HCT116 (cell line): ENCODE measurements at regions not wholly inside any gene's neighbourhood (a gene's known extent, or its start where the extent isn't known, plus 50 kb on each side); places are given as distances from the start of the nearest gene placed in this dataset.

Source experiments
- ATAC-seq: fragments of 200-7000 bp; cut with Tn5 transposase; 2 replicates; pipeline ENCODE4 v1.9.1; 2020; ENCODE audit warnings: mild to moderate bottlenecking, moderate library complexity
- BruUV-seq: library from RNA; stranded (reverse); fragments of 400-500 nt; replicated peaks from 2 replicates; lab custom pipeline; 2021; lab: Mats Ljungman, UMichigan
- CTCF ChIA-PET: fragments of 300-600 bp; sonication (Branson Sonifier 250); formaldehyde crosslinking; loops from one replicate; lab custom pipeline; 2021; ENCODE audit warnings: antibody characterized with exemption; lab: Charles Lee
- POLR2A ChIA-PET: fragments of 300-600, 350-600 bp; sonication (Branson Sonifier 250); formaldehyde crosslinking; loops from one replicate; lab custom pipeline; 2021; ENCODE audit warnings: antibody characterized with exemption; lab: Charles Lee
- RAD21 ChIA-PET, 2 experiments: fragments of 300-600 bp; sonication (Branson Sonifier 250); formaldehyde crosslinking; loops; one replicate each; lab custom pipeline; 2023; ENCODE audit warnings: low total read pairs in 2 of 2; ENCODE audit not compliant: uncharacterized antibody in 2 of 2, unreplicated experiment in 2 of 2, low non-redundant PET in 1 of 2; lab: Charles Lee
- DNase-seq: peaks from one replicate; pipeline ENCODE4 v3.0.0-alpha.2; 2010; ENCODE audit warnings: low read depth, low spot score
- H2AFZ ChIP-seq: fragments of 200-600 bp; shearing (Covaris generic), sonication (generic); 2 replicates; pipeline ENCODE4 v1.6.1; 2017; ENCODE audit warnings: low read depth, mixed run types, mixed read lengths, antibody characterized with exemption, low read length; ENCODE audit not compliant: poor library complexity, severe bottlenecking
- H3K27ac ChIP-seq: 2 replicates; pipeline ENCODE4 v1.5.1; 2012; ENCODE audit warnings: low read depth, low read length
- H3K27me3 ChIP-seq: fragments of 200-600 bp; sonication (generic); 2 replicates; pipeline ENCODE4 v1.6.1; 2016; ENCODE audit warnings: mixed run types, low read length, mixed read lengths; ENCODE audit not compliant: insufficient read depth
- H3K36me3 ChIP-seq, 2 experiments: fragments of 200-500 bp in 1 of 2; fragments of 200-600 bp in 1 of 2; sonication (Bioruptor generic) in 1 of 2; sonication (generic) in 1 of 2; 2 replicates each; pipeline versions ENCODE4 v1.5.1 to v1.6.1; 2014 to 2016; ENCODE audit warnings: low read length in 2 of 2, inconsistent platforms in 1 of 2, mixed read lengths in 1 of 2, mixed run types in 1 of 2; ENCODE audit not compliant: insufficient read depth in 2 of 2, control insufficient read depth in 1 of 2
- H3K4me1 ChIP-seq, 2 experiments: fragments of 200-600 bp in 1 of 2; sonication (generic) in 1 of 2; 2 replicates each; pipeline versions ENCODE4 v1.5.1 to v1.6.1; 2012 to 2017; ENCODE audit warnings: low read length in 2 of 2, inconsistent platforms in 1 of 2, mild to moderate bottlenecking in 1 of 2, mixed read lengths in 1 of 2, mixed run types in 1 of 2, moderate library complexity in 1 of 2; ENCODE audit not compliant: insufficient read depth in 2 of 2, control insufficient read depth in 1 of 2
- H3K4me2 ChIP-seq: fragments of 200-600 bp; sonication (generic); 2 replicates; pipeline ENCODE4 v1.6.1; 2017; ENCODE audit warnings: mixed run types, low read length, mixed read lengths
- H3K4me3 ChIP-seq, 2 experiments: fragments of 200-600 bp in 1 of 2; sonication (generic) in 1 of 2; replicated peaks in 1 of 2; 2 replicates each; pipeline ENCODE4 v1.5.1; 2011 to 2016; ENCODE audit warnings: low read length in 2 of 2, control low read depth in 1 of 2, low read depth in 1 of 2, mild to moderate bottlenecking in 1 of 2, mixed read lengths in 1 of 2, mixed run types in 1 of 2
- H3K79me2 ChIP-seq: fragments of 200-600 bp; sonication (generic); 2 replicates; pipeline ENCODE4 v1.6.1; 2017; ENCODE audit warnings: mild to moderate bottlenecking, mixed run types, low read length, moderate library complexity, mixed read lengths; ENCODE audit not compliant: insufficient read depth
- H3K9ac ChIP-seq: fragments of 200-600 bp; sonication (generic); 2 replicates; pipeline ENCODE4 v1.6.1; 2016; ENCODE audit warnings: low read length, mixed read lengths
- H3K9me2 ChIP-seq: fragments of 200-600 bp; sonication (generic), shearing (Covaris generic); 2 replicates; pipeline ENCODE4 v1.6.1; 2017; ENCODE audit warnings: mixed run types, mild to moderate bottlenecking, moderate library complexity; ENCODE audit not compliant: insufficient read depth
- H3K9me3 ChIP-seq, 2 experiments: fragments of 200-500 bp in 1 of 2; fragments of 200-600 bp in 1 of 2; sonication (Bioruptor generic) in 1 of 2; sonication (generic) in 1 of 2; 2 replicates each; pipeline ENCODE4 v1.6.1; 2014 to 2017; ENCODE audit warnings: low read length in 2 of 2, mixed read lengths in 2 of 2, inconsistent platforms in 1 of 2, low read depth in 1 of 2, mild to moderate bottlenecking in 1 of 2, mixed run types in 1 of 2, moderate library complexity in 1 of 2; ENCODE audit not compliant: control insufficient read depth in 1 of 2, insufficient read depth in 1 of 2
- H4K20me1 ChIP-seq: fragments of 200-600 bp; sonication (generic), shearing (Covaris generic); 2 replicates; pipeline ENCODE4 v1.6.1; 2017; ENCODE audit warnings: mixed run types, mild to moderate bottlenecking, moderate library complexity; ENCODE audit not compliant: insufficient read depth
- ELF1 ChIP-seq: IDR thresholded peaks from 2 replicates; pipeline ENCODE4 v1.6.1; 2012; ENCODE audit warnings: low read depth, borderline replicate concordance
- EZH2 ChIP-seq: fragments of 200-600 bp; sonication (generic); IDR thresholded peaks from 2 replicates; pipeline ENCODE4 v1.6.1; 2017; ENCODE audit warnings: antibody characterized with exemption, mixed run types
- EZH2phosphoT487 ChIP-seq: fragments of 200-600 bp; IDR thresholded peaks from 2 replicates; pipeline ENCODE4 v1.6.1; 2018; ENCODE audit warnings: antibody characterized with exemption, borderline replicate concordance
- FOSL1 ChIP-seq: IDR thresholded peaks from 2 replicates; pipeline ENCODE4 v1.6.1; 2012; ENCODE audit warnings: low read depth
- JUND ChIP-seq: IDR thresholded peaks from 2 replicates; pipeline ENCODE4 v1.6.1; 2012
- POLR2A ChIP-seq: IDR thresholded peaks from 2 replicates; pipeline ENCODE4 v1.7.0; 2011; ENCODE audit warnings: borderline replicate concordance; ENCODE audit not compliant: insufficient read depth, insufficient read length; ENCODE audit errors: extremely low read depth
- POLR2AphosphoS5 ChIP-seq: IDR thresholded peaks from 2 replicates; pipeline ENCODE4 v1.6.1; 2011; ENCODE audit warnings: mild to moderate bottlenecking, low read depth, low read length, moderate library complexity
- RAD21 ChIP-seq: IDR thresholded peaks from 2 replicates; pipeline ENCODE4 v1.6.1; 2012; ENCODE audit warnings: low read depth, mild to moderate bottlenecking
- SIN3A ChIP-seq: IDR thresholded peaks from 2 replicates; pipeline ENCODE4 v1.6.1; 2012; ENCODE audit warnings: low read depth
- SP1 ChIP-seq: IDR thresholded peaks from 2 replicates; pipeline ENCODE4 v1.6.1; 2012; ENCODE audit warnings: low read depth
- SRF ChIP-seq: IDR thresholded peaks from 2 replicates; pipeline ENCODE4 v1.6.1; 2012; ENCODE audit warnings: low read depth
- TCF7L2 ChIP-seq: IDR thresholded peaks from 2 replicates; pipeline ENCODE4 v1.7.0; 2011; ENCODE audit warnings: borderline replicate concordance, inconsistent platforms; ENCODE audit not compliant: insufficient read depth, insufficient read length; ENCODE audit errors: extremely low read depth
- ZFX ChIP-seq: fragments of 450-650 bp; IDR thresholded peaks from 2 replicates; pipeline ENCODE4 v1.6.1; 2017
- intact Hi-C: fragments of 100-400 bp; cut with micrococcal nuclease; formaldehyde crosslinking; loops from 2 replicates; pipeline ENCODE4 v1.10.0; 2022
- TF ChIP-seq, protein P1 (sequence below), 3 experiments: fragments of 200-600 bp in 1 of 3; sonication (generic) in 1 of 3; IDR thresholded peaks in 2 of 3; conservative IDR thresholded peaks in 1 of 3; 2 replicates each; pipeline ENCODE4 v1.5.1; 2012 to 2017; ENCODE audit warnings: low read depth in 2 of 3, low read length in 2 of 3, antibody characterized with exemption in 1 of 3, borderline replicate concordance in 1 of 3, control low read depth in 1 of 3, mild to moderate bottlenecking in 1 of 3, mixed read lengths in 1 of 3, mixed run types in 1 of 3, moderate library complexity in 1 of 3; ENCODE audit not compliant: insufficient read depth in 1 of 3
- TF ChIP-seq, protein P2 (sequence below): IDR thresholded peaks from 2 replicates; pipeline ENCODE4 v1.6.1; 2011; ENCODE audit warnings: mild to moderate bottlenecking, low read length, moderate library complexity; ENCODE audit not compliant: insufficient replicate concordance; ENCODE audit errors: extremely low read depth
- TF ChIP-seq, protein P3 (sequence below): IDR thresholded peaks from 2 replicates; pipeline ENCODE4 v1.6.1; 2012; ENCODE audit warnings: low read depth
- TF ChIP-seq, protein P4 (sequence below): IDR thresholded peaks from 2 replicates; pipeline ENCODE4 v1.6.1; 2012
- TF ChIP-seq, protein P5 (sequence below): IDR thresholded peaks from 2 replicates; pipeline ENCODE4 v1.6.1; 2012

DNA sequence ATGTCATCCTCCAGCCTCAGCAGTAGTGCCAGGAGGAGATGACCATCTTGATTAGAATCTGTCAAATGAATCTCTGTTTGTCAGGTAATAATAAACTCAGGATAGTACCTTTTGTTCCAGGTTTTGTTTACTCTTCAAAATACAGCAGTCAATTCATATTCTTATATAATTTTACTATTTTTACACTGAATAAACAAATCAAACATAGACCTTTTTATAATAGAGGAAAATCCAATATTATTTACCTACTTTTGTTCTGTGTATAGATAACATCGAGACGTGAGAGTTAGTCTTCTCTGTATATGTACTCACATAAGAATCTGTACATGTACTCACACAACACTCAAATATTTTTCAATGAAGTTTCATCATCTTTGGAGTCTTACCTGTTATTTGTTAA, 365.4 kb upstream of the EPHA5 start:
- intact Hi-C loops = no loop called here
- Histone ChIP-seq H3K4me3 (no peak overlapping the region), H3K27me3 (no peaks in the 10 kb centered on the region), H4K20me1 (no peaks in the 10 kb centered on the region), H3K4me2 (no peak overlapping the region), H3K79me2 (no peaks in the 10 kb centered on the region), H3K9ac (no peak overlapping the region), H3K9me3 (peaks cover 3 to 20% of the 10 kb centered on the region in 2 experiments; a peak in 2 of 4 replicates), H3K4me1 (no peaks in the 10 kb centered on the region), H3K9me2 (no peaks in the 10 kb centered on the region), H3K27ac (no peak overlapping the region), H3K36me3 (no peaks in the 10 kb centered on the region), H2AFZ (no peak overlapping the region)
- ATAC-seq (no peak), DNase-seq (no peak)
- POLR2A ChIA-PET = no interaction called here
- CTCF ChIA-PET = no interaction called here
- TF ChIP-seq EZH2phosphoT487 (no peak), JUND (no peak), ELF1 (no peak), SRF (no peak), RAD21 (no peak), SIN3A (no peak), EZH2 (no peak), POLR2AphosphoS5 (no peak), POLR2A (no peak), TCF7L2 (no peak), ZFX (no peak), SP1 (no peak), FOSL1 (no peak)
- TF ChIP-seq, protein P1, sequence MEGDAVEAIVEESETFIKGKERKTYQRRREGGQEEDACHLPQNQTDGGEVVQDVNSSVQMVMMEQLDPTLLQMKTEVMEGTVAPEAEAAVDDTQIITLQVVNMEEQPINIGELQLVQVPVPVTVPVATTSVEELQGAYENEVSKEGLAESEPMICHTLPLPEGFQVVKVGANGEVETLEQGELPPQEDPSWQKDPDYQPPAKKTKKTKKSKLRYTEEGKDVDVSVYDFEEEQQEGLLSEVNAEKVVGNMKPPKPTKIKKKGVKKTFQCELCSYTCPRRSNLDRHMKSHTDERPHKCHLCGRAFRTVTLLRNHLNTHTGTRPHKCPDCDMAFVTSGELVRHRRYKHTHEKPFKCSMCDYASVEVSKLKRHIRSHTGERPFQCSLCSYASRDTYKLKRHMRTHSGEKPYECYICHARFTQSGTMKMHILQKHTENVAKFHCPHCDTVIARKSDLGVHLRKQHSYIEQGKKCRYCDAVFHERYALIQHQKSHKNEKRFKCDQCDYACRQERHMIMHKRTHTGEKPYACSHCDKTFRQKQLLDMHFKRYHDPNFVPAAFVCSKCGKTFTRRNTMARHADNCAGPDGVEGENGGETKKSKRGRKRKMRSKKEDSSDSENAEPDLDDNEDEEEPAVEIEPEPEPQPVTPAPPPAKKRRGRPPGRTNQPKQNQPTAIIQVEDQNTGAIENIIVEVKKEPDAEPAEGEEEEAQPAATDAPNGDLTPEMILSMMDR (IDR thresholded peaks at IDR 0.05 in 2 of 3, conservative IDR thresholded peaks at IDR 0.05 in 1 of 3; ENCODE audit: borderline replicate concordance in 1 of 3, insufficient read depth in 1 of 3, low read depth in 2 of 3, low read length in 2 of 3) = no peak
- TF ChIP-seq, protein P2, sequence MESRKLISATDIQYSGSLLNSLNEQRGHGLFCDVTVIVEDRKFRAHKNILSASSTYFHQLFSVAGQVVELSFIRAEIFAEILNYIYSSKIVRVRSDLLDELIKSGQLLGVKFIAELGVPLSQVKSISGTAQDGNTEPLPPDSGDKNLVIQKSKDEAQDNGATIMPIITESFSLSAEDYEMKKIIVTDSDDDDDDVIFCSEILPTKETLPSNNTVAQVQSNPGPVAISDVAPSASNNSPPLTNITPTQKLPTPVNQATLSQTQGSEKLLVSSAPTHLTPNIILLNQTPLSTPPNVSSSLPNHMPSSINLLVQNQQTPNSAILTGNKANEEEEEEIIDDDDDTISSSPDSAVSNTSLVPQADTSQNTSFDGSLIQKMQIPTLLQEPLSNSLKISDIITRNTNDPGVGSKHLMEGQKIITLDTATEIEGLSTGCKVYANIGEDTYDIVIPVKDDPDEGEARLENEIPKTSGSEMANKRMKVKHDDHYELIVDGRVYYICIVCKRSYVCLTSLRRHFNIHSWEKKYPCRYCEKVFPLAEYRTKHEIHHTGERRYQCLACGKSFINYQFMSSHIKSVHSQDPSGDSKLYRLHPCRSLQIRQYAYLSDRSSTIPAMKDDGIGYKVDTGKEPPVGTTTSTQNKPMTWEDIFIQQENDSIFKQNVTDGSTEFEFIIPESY = no peak
- TF ChIP-seq, protein P3, sequence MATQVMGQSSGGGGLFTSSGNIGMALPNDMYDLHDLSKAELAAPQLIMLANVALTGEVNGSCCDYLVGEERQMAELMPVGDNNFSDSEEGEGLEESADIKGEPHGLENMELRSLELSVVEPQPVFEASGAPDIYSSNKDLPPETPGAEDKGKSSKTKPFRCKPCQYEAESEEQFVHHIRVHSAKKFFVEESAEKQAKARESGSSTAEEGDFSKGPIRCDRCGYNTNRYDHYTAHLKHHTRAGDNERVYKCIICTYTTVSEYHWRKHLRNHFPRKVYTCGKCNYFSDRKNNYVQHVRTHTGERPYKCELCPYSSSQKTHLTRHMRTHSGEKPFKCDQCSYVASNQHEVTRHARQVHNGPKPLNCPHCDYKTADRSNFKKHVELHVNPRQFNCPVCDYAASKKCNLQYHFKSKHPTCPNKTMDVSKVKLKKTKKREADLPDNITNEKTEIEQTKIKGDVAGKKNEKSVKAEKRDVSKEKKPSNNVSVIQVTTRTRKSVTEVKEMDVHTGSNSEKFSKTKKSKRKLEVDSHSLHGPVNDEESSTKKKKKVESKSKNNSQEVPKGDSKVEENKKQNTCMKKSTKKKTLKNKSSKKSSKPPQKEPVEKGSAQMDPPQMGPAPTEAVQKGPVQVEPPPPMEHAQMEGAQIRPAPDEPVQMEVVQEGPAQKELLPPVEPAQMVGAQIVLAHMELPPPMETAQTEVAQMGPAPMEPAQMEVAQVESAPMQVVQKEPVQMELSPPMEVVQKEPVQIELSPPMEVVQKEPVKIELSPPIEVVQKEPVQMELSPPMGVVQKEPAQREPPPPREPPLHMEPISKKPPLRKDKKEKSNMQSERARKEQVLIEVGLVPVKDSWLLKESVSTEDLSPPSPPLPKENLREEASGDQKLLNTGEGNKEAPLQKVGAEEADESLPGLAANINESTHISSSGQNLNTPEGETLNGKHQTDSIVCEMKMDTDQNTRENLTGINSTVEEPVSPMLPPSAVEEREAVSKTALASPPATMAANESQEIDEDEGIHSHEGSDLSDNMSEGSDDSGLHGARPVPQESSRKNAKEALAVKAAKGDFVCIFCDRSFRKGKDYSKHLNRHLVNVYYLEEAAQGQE = no peak
- TF ChIP-seq, protein P4, sequence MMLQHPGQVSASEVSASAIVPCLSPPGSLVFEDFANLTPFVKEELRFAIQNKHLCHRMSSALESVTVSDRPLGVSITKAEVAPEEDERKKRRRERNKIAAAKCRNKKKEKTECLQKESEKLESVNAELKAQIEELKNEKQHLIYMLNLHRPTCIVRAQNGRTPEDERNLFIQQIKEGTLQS = no peak
- TF ChIP-seq, protein P5, sequence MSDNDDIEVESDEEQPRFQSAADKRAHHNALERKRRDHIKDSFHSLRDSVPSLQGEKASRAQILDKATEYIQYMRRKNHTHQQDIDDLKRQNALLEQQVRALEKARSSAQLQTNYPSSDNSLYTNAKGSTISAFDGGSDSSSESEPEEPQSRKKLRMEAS = no peak
- BruUV-seq = no TSS peak
- RAD21 ChIA-PET = no interaction called here
